GM21390 (cell line): ENCODE measurements at regions not wholly inside any gene's neighbourhood (a gene's known extent, or its start where the extent isn't known, plus 50 kb on each side); places are given as distances from the start of the nearest gene placed in this dataset.
"Not testable (repeated sequence)": the region's sequence is repeated elsewhere in the genome, so short reads cannot be mapped to it uniquely, and the experiment has no call there.

Experiments used
- ATAC-seq: cut with Tn5 transposase; IDR thresholded peaks from one replicate; pipeline ENCODE4 v1.9.1; 2021; ENCODE audit not compliant: unreplicated experiment

DNA sequence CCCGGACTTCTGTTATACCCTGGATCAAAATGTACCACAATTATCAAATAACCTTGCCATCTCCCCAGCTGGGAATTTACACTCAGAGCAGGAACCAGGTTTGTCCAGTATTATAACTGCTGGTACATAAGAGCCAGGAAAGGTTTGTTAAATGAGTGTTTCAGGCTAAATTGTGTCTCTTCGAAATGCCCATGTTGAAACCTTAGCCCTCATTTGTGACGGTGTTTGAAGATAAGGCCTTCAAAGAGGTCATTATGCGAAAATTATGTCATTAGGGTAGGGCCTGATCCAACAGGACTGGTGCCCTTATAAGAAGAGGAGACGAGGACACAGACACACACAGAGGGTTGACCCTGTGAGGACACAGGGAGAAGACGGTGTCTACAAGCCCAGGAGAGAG, 73.5 kb upstream of the DHRSX start:
- no peak for ATAC-seq

DNA sequence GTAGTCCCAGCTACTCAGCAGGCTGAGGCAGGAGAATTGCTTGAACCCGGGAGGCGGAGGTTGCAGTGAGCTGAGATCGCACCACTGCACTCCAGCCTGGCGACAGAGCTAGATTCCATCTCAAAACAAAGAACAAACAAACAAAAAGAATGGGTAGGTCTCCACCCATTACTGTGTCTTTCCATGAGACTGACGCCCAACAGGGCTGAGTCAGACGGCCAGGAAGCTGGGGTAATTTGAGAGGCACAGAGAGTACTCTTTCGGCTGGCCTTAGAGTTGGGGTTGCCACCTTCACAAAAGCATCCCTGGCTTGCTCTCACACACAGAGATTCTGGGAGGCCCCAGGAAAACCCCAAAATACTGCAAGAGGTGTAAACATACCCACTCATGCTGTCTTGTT, 72.0 kb upstream of the DHRSX start:
- no peak for ATAC-seq

DNA sequence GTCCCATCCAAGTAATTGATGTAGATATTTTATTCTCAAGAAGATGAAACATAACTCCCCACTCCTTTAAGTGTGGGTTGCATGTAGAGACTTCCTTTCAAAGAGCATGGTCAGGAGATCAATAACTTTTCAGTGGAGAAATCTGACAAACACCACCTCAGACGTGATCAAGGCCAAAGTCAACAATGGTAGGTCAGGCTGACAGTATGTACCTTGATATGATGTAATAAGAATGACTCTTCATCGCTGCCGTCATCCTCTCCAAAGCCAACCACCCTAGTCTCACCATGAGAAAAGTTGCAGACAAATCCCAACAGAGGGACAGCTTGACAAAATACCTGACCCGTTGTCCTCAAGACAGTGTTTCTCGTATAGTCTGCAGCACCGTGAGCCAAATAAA, 67.3 kb upstream of the DHRSX start:
- no peak for ATAC-seq

DNA sequence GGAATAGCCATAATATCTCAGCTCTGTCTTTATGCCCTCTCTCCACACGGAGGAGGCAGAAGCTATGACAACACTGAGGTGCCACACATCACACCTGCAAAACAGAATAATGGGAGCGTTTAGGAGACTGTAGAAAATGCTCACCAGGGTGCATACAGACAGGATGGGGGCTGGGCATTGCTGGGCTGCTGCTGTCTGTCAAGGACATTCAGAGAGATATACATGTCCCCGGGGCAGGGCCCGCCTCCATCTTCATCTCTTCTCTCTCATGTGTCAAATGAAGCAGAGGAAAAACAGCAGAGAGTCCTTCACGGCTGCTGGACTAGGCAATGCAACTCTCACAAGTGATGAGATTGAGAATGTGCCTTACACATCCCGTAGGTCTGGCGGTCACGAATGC, 65.3 kb upstream of the DHRSX start:
- no peak for ATAC-seq

DNA sequence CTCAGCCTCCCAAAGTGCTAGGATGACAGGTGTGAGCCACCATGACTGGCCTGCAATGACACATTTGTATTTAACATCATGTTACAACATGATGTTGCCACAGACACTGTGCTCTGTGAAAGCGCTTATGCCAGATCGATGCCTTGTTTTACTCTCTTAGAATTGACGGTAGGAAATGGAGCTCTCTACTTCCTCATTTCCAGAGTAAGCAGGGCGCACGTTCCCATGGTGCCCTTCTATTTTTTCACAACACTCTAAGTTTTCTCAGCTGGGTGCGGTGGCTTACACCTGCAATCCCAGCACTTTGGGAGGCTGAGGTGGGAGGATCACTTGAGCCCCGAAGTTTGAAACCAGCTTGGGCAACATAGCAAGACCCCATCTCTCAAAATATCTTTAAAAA, 60.7 kb upstream of the DHRSX start:
- ATAC-seq: no peak

DNA sequence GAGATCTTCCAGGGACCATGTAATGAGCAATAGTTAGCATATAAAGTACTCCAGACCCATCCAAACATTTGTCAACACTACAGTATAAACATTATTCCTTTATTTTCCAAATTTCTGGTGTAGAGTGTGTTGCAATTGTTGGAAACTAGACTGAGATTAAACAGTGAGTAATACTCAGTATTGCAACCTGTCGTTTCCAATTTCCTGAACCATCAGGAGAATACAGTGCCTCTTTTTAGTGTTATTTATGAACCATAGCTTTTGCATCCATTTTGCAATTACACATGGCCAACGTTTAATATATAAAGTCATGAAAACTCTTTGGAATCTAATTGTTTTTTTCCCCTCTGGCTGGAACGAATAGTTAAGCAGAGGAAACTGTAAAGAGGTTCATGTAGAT, 58.3 kb upstream of the DHRSX start:
- no peak for ATAC-seq

DNA sequence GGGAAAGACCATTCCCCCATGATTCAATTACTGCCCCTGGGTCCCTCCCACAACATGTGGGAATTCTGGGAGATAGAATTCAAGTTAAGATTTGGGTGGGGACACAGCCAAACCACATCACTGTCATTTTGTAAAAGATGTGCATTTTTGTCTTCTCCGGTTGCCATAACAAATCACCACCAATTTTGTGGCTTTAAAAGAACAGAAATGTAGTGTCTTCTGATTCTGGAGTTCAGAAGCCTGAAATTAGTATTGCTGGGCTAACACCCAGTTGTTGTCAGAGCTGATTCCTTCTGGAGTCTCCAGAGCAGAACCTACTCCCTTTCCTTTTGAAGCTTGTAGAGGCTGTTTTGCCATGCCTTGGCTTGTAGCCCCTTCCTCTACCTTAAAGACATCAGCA, 54.1 kb upstream of the DHRSX start:
- ATAC-seq: no peak

DNA sequence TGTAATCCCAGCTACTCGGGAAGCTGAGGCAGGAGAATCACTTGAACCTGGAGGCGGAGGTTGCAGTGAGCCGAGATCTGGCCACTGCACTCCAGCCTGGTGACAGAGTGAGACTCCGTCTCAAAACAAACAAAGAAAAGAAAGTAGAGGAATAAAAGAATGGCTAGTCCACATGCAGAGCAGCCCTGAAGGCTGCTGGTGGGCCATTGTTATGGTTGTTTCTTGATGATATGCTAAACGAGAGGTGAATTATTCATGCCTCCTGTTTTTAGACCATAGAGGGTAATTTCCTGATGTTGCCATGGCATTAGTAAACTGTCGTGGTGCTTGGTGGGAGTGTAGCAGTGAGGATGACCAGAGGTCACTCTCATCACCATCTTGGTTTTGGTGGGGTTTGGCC, 53.3 kb upstream of the DHRSX start:
- ATAC-seq: not testable (repeated sequence)

DNA sequence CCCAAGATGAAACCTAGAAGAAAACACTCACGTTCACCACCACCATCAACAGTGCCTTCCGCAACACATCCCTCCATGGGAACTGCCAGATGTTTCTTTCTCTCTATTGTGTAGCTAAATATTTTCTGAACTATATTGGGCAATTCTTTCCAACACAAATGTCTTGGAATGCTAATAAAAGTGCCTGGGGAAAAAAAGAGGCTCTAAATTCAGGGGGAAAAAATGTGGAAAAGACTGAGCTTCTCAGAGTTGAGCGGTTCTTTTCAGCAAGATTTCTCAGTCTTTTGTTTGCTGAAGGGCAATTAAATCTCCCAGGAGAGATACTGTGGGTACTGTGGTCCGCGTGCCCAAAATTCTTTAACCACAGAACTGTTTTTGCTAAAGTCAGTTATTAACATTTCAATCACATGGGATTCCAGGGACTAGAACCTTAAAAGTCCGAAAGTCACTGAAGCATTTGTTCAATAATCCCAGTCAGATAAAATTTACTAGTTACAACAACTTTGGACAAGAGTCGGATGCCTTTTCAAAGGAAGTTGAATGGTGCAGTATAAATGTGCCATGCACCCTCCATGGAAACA, 51.9 kb upstream of the DHRSX start:
- ATAC-seq: no peak

DNA sequence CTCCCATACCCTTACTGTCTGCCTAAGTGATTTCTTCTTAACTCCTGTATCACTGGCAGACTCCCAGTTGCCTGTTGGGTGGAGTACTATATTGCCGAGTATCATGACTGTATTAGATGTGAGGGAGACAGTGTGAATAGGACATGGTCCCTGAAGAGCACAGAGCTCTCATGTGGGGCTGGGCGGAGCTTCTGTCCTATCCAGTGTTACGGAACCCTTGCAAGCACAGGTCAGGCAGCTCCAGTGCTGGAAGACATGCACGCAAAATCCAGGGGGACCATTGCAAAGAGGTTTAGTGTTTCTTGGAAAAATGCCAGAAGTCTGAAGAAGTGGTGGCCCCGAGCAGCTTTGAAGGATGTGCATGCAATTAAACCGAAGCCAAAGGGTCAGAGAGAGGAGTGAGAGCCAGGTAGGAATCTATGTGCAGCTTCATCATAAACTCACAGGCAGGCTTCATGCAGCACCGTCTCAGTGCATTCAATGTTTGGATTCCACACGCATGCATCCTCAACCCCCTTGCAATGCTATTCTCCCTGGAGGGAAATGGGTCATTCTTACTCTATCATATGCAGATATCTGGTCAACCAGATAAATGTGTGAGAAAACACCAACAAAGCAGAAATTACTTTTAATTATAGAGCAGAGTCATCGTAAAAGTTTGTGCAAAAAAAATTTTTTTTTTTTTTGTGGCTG, 49.7 kb upstream of the DHRSX start:
- ATAC-seq: no peak
